ENCODE measurements at regions not wholly inside any gene's neighbourhood (a gene's known extent, or its start where the extent isn't known, plus 50 kb on each side); places are given as distances from the start of the nearest gene placed in this dataset.

- no peak for DNase-seq
These were observed 129.8 kb downstream of the SATB1 start for GRCh38 chr3:18295171-18295920.

GRCh38 chr3:18290157-18290556 lies 135.0 kb downstream of the SATB1 start:
- no peak for DNase-seq

- no peak for DNase-seq
These were observed 136.9 kb downstream of the SATB1 start for GRCh38 chr3:18288243-18288642.

- DNase-seq = no peak
These were observed 140.4 kb downstream of the SATB1 start for GRCh38 chr3:18284716-18285115.

- no peak for DNase-seq
These were observed 141.5 kb downstream of the SATB1 start for GRCh38 chr3:18283680-18284079.

- DNase-seq = no peak
These were observed 142.6 kb downstream of the SATB1 start for GRCh38 chr3:18282507-18282906.

GRCh38 chr3:18279226-18279737 lies 145.9 kb downstream of the SATB1 start:
- no peak for DNase-seq

GRCh38 chr3:18264853-18265252 lies 160.3 kb downstream of the SATB1 start:
- DNase-seq = no peak

- DNase-seq = no peak
These were observed 160.8 kb downstream of the SATB1 start for GRCh38 chr3:18264361-18264760.

GRCh38 chr3:18258492-18258891 lies 166.6 kb downstream of the SATB1 start:
- DNase-seq = no peak

GRCh38 chr3:18252578-18252977 lies 172.6 kb downstream of the SATB1 start:
- no peak for DNase-seq

GRCh38 chr3:18250991-18251390 lies 174.1 kb downstream of the SATB1 start:
- no peak for DNase-seq

- DNase-seq = no peak
These were observed 176.0 kb downstream of the SATB1 start for GRCh38 chr3:18249126-18249525.

GRCh38 chr3:18247776-18248310 lies 177.3 kb downstream of the SATB1 start:
- no peak for DNase-seq

- no peak for DNase-seq
These were observed 177.9 kb downstream of the SATB1 start for GRCh38 chr3:18247139-18247695.

GRCh38 chr3:18246336-18247060 lies 178.6 kb downstream of the SATB1 start:
- no peak for DNase-seq

- DNase-seq = no peak
These were observed 179.4 kb downstream of the SATB1 start for GRCh38 chr3:18245721-18246120.

GRCh38 chr3:18241837-18242236 lies 183.3 kb downstream of the SATB1 start:
- no peak for DNase-seq

- DNase-seq = no peak
These were observed 185.5 kb downstream of the SATB1 start for GRCh38 chr3:18239674-18240073.

GRCh38 chr3:18238746-18239331 lies 186.3 kb downstream of the SATB1 start:
- DNase-seq = no peak

- DNase-seq = no peak
These were observed 186.8 kb downstream of the SATB1 start for GRCh38 chr3:18238332-18238731.

- no peak for DNase-seq
These were observed 187.7 kb downstream of the SATB1 start for GRCh38 chr3:18237251-18238005.
